H1 (cell line): ENCODE measurements at regions not wholly inside any gene's neighbourhood (a gene's known extent, or its start where the extent isn't known, plus 50 kb on each side); places are given as distances from the start of the nearest gene placed in this dataset.

Experiments used
- CTCF ChIA-PET: fragments of 300-600 bp; sonication (Branson Sonifier 250); formaldehyde crosslinking; loops from one replicate; lab custom pipeline; 2021; ENCODE audit not compliant: partially characterized antibody; lab: Charles Lee
- POLR2A ChIA-PET: fragments of 300-600 bp; sonication (Branson Sonifier 250); formaldehyde crosslinking; loops from one replicate; lab custom pipeline; 2021; ENCODE audit warnings: inconsistent platforms; ENCODE audit not compliant: partially characterized antibody; lab: Charles Lee
- DNase-seq, 2 experiments: peaks; one replicate each; pipeline versions ENCODE4 v3.0.0 to v3.0.0-alpha.2; 2010 to 2022; ENCODE audit warnings: low spot score in 2 of 2, low read depth in 1 of 2, mixed read lengths in 1 of 2
- FAIRE-seq: peaks from 2 replicates; lab custom pipeline; 2011; peaks lifted over from hg19 to GRCh38; lab: Jason Lieb, UNC
- H2AFZ ChIP-seq: 2 replicates; pipeline ENCODE4 v1.8.1; 2012; ENCODE audit warnings: low read length, inconsistent platforms
- H2AK5ac ChIP-seq: 2 replicates; pipeline ENCODE4 v1.6.1; 2013; ENCODE audit warnings: low read depth, low read length
- H2BK120ac ChIP-seq: replicated peaks from 2 replicates; pipeline ENCODE3; 2013; ENCODE audit warnings: low read depth, low read length, inconsistent platforms
- H2BK12ac ChIP-seq: 2 replicates; pipeline ENCODE4 v1.6.1; 2013; ENCODE audit warnings: low read depth, low read length
- H2BK15ac ChIP-seq: 2 replicates; pipeline ENCODE4 v1.6.1; 2013; ENCODE audit warnings: low read length
- H2BK20ac ChIP-seq: 2 replicates; pipeline ENCODE4 v1.6.1; 2013; ENCODE audit warnings: low read length
- H2BK5ac ChIP-seq: 2 replicates; pipeline ENCODE4 v1.6.1; 2013; ENCODE audit warnings: low read depth, low read length
- H3K14ac ChIP-seq: 2 replicates; pipeline ENCODE4 v1.6.1; 2013; ENCODE audit warnings: inconsistent platforms; ENCODE audit not compliant: insufficient read length
- H3K18ac ChIP-seq: 2 replicates; pipeline ENCODE4 v1.6.1; 2013; ENCODE audit warnings: low read length; ENCODE audit errors: extremely low read depth
- H3K23ac ChIP-seq: 2 replicates; pipeline ENCODE4 v1.6.1; 2013; ENCODE audit warnings: inconsistent platforms; ENCODE audit not compliant: insufficient read length
- H3K23me2 ChIP-seq: 2 replicates; pipeline ENCODE4 v1.6.1; 2013; ENCODE audit warnings: low read depth, low read length
- H3K27ac ChIP-seq: 2 replicates; pipeline ENCODE4 v1.6.1; 2011; ENCODE audit warnings: low read depth, low read length, inconsistent platforms
- H3K27me3 ChIP-seq, 4 experiments: replicated peaks in 1 of 4; 1 replicate in 1 of 4; 2 replicates in 3 of 4; pipeline versions ENCODE4 v1.6.1 to v1.8.1; 2011 to 2013; ENCODE audit warnings: low read length in 3 of 4, mild to moderate bottlenecking in 3 of 4, inconsistent platforms in 2 of 4, mixed read lengths in 2 of 4, moderate library complexity in 1 of 4; ENCODE audit not compliant: control insufficient read depth in 3 of 4, insufficient read depth in 3 of 4; ENCODE audit errors: extremely low read depth in 1 of 4
- H3K36me3 ChIP-seq, 4 experiments: 2 replicates each; pipeline versions ENCODE4 v1.6.1 to v1.8.1; 2011 to 2013; ENCODE audit warnings: mild to moderate bottlenecking in 4 of 4, low read length in 3 of 4, moderate library complexity in 2 of 4, control low read depth in 1 of 4, inconsistent platforms in 1 of 4; ENCODE audit not compliant: insufficient read depth in 4 of 4, control insufficient read depth in 2 of 4
- H3K4ac ChIP-seq: replicated peaks from 2 replicates; pipeline ENCODE3; 2013; ENCODE audit warnings: low read length, low read depth, mixed read lengths, inconsistent platforms; ENCODE audit not compliant: insufficient read length
- H3K4me1 ChIP-seq, 4 experiments: replicated peaks in 1 of 4; 1 replicate in 1 of 4; 2 replicates in 3 of 4; pipeline versions ENCODE4 v1.6.1 to v1.8.1; 2011 to 2013; ENCODE audit warnings: low read length in 3 of 4, inconsistent platforms in 2 of 4, mixed read lengths in 1 of 4; ENCODE audit not compliant: insufficient read depth in 4 of 4, control insufficient read depth in 3 of 4
- H3K4me2 ChIP-seq, 2 experiments: 2 replicates each; pipeline versions ENCODE4 v1.6.1 to v1.8.1; 2011 to 2013; ENCODE audit warnings: low read depth in 2 of 2, low read length in 2 of 2, control low read depth in 1 of 2, inconsistent platforms in 1 of 2, mild to moderate bottlenecking in 1 of 2; ENCODE audit not compliant: insufficient read depth in 1 of 2
- H3K4me3 ChIP-seq, 4 experiments: fragments of 200-600, 300-600 bp in 1 of 4; sonication (generic), shearing (Covaris generic), sonication (Bioruptor Twin) in 1 of 4; 2 replicates each; pipeline versions ENCODE4 v1.5.1 to v1.8.1; 2011 to 2016; ENCODE audit warnings: low read length in 4 of 4, low read depth in 3 of 4, control low read depth in 2 of 4, inconsistent platforms in 2 of 4, mild to moderate bottlenecking in 2 of 4, mixed read lengths in 1 of 4, moderate library complexity in 1 of 4; ENCODE audit not compliant: insufficient read depth in 2 of 4; ENCODE audit errors: extremely low read depth in 1 of 4
- H3K56ac ChIP-seq: replicated peaks from 2 replicates; pipeline ENCODE3; 2013; ENCODE audit warnings: low read depth, mild to moderate bottlenecking, mixed read lengths, low read length, inconsistent platforms; ENCODE audit not compliant: insufficient read length
- H3K79me1 ChIP-seq: 2 replicates; pipeline ENCODE4 v1.6.1; 2013; ENCODE audit warnings: low read depth, low read length, control low read depth
- H3K79me2 ChIP-seq, 2 experiments: 2 replicates each; pipeline versions ENCODE4 v1.6.1 to v1.8.1; 2012 to 2013; ENCODE audit warnings: low read length in 2 of 2, mild to moderate bottlenecking in 2 of 2, inconsistent platforms in 1 of 2; ENCODE audit not compliant: insufficient read depth in 2 of 2, control insufficient read depth in 1 of 2
- H3K9ac ChIP-seq, 4 experiments: replicated peaks in 1 of 4; 1 replicate in 1 of 4; 2 replicates in 3 of 4; pipeline versions ENCODE4 v1.6.1 to v1.8.1; 2011 to 2013; ENCODE audit warnings: low read depth in 3 of 4, low read length in 3 of 4, control low read depth in 2 of 4, mild to moderate bottlenecking in 2 of 4, moderate library complexity in 2 of 4, inconsistent platforms in 1 of 4; ENCODE audit errors: extremely low read depth in 1 of 4
- H3K9me3 ChIP-seq, 2 experiments: 2 replicates each; pipeline versions ENCODE4 v1.6.1 to v1.8.1; 2012 to 2013; ENCODE audit warnings: mild to moderate bottlenecking in 2 of 2, moderate library complexity in 2 of 2, control low read depth in 1 of 2, inconsistent platforms in 1 of 2, low read depth in 1 of 2, low read length in 1 of 2, mixed read lengths in 1 of 2; ENCODE audit not compliant: insufficient read depth in 2 of 2
- H4K20me1 ChIP-seq, 2 experiments: replicated peaks in 1 of 2; 2 replicates each; pipeline versions ENCODE3 to v1.8.1; 2011 to 2013; ENCODE audit warnings: inconsistent platforms in 2 of 2, low read length in 2 of 2, mild to moderate bottlenecking in 1 of 2; ENCODE audit not compliant: insufficient read depth in 2 of 2, control insufficient read depth in 1 of 2
- H4K5ac ChIP-seq: 2 replicates; pipeline ENCODE4 v1.6.1; 2013; ENCODE audit warnings: low read length, low read depth, mixed read lengths, inconsistent platforms; ENCODE audit not compliant: insufficient read length
- H4K8ac ChIP-seq: 2 replicates; pipeline ENCODE4 v1.8.0; 2013; ENCODE audit warnings: mild to moderate bottlenecking, moderate library complexity, low read length, inconsistent platforms; ENCODE audit not compliant: insufficient read depth; ENCODE audit errors: extremely low read depth
- H4K91ac ChIP-seq: replicated peaks from 2 replicates; pipeline ENCODE3; 2013; ENCODE audit warnings: low read length, mixed read lengths, inconsistent platforms; ENCODE audit not compliant: insufficient read length
- ASH2L ChIP-seq: fragments of 200-600, 300-600 bp; sonication (generic); IDR thresholded peaks from one replicate; pipeline ENCODE4 v1.7.1; 2017; ENCODE audit warnings: low read length
- CHD1 ChIP-seq: IDR thresholded peaks from 2 replicates; pipeline ENCODE4 v1.6.1; 2012; ENCODE audit warnings: low read depth, low read length, improper control_type of control experiment
- EGR1 ChIP-seq: IDR thresholded peaks from 2 replicates; pipeline ENCODE4 v1.6.1; 2011; ENCODE audit warnings: low read depth, low read length, borderline replicate concordance
- EZH2 ChIP-seq: fragments of 200-600 bp; sonication (generic); IDR thresholded peaks from 2 replicates; pipeline ENCODE4 v1.7.1; 2012; ENCODE audit warnings: low read depth, mild to moderate bottlenecking, moderate library complexity, low read length, inconsistent platforms; ENCODE audit not compliant: severe bottlenecking
- HDAC2 ChIP-seq, 2 experiments: fragments of 300-600 bp in 1 of 2; sonication (generic) in 1 of 2; IDR thresholded peaks; 2 replicates each; pipeline ENCODE4 v1.6.1; 2011 to 2012; ENCODE audit warnings: low read depth in 2 of 2, low read length in 2 of 2, mild to moderate bottlenecking in 2 of 2, moderate library complexity in 2 of 2, borderline replicate concordance in 1 of 2, inconsistent platforms in 1 of 2
- HDAC6 ChIP-seq: IDR thresholded peaks from one replicate; pipeline ENCODE4 v1.7.1; 2012; ENCODE audit warnings: low read depth, mild to moderate bottlenecking, inconsistent platforms, low read length, moderate library complexity
- JUND ChIP-seq: IDR thresholded peaks from 2 replicates; pipeline ENCODE4 v1.6.1; 2011; ENCODE audit warnings: mild to moderate bottlenecking, improper control_type of control experiment, low read length
- NRF1 ChIP-seq: IDR thresholded peaks from 2 replicates; pipeline ENCODE4 v1.6.1; 2011; ENCODE audit warnings: mild to moderate bottlenecking, low read depth, low read length, improper control_type of control experiment
- RBBP5 ChIP-seq: IDR thresholded peaks from 2 replicates; pipeline ENCODE4 v1.7.1; 2012; ENCODE audit warnings: low read depth, mild to moderate bottlenecking, inconsistent platforms, low read length, moderate library complexity, borderline replicate concordance
- RFX5 ChIP-seq: IDR thresholded peaks from 2 replicates; pipeline ENCODE4 v1.6.1; 2011; ENCODE audit warnings: low read depth, low read length, improper control_type of control experiment, borderline replicate concordance
- SIN3A ChIP-seq, 2 experiments: IDR thresholded peaks in 1 of 2; conservative IDR thresholded peaks in 1 of 2; 2 replicates each; pipeline ENCODE4 v1.6.1; 2011 to 2012; ENCODE audit warnings: low read length in 2 of 2, improper control_type of control experiment in 1 of 2, low read depth in 1 of 2, mild to moderate bottlenecking in 1 of 2
- SIX5 ChIP-seq: IDR thresholded peaks from 2 replicates; pipeline ENCODE4 v1.6.1; 2011; ENCODE audit warnings: mild to moderate bottlenecking, low read depth, low read length
- SUZ12 ChIP-seq: fragments of 200-600 bp; sonication (generic); IDR thresholded peaks from 2 replicates; pipeline ENCODE4 v1.6.1; 2012; ENCODE audit warnings: mild to moderate bottlenecking, inconsistent platforms, low read length, moderate library complexity, mixed read lengths
- TAF1 ChIP-seq: IDR thresholded peaks from 2 replicates; pipeline ENCODE4 v1.6.1; 2011; ENCODE audit warnings: mild to moderate bottlenecking, low read depth, low read length
- WGBS, 2 experiments: shearing (Covaris generic) in 1 of 2; methylation state at CpG; one replicate each; pipeline versions ENCODE4 v1.1.6 to v1.1.7; 2013 to 2015; ENCODE audit warnings: low lambda C conversion rate in 2 of 2, mixed read lengths in 2 of 2, inconsistent platforms in 1 of 2, low coverage in 1 of 2, missing lambda C conversion rate in 1 of 2; ENCODE audit not compliant: insufficient replicate concordance in 2 of 2, insufficient coverage in 1 of 2, insufficient read length in 1 of 2; ENCODE audit errors: extremely low coverage in 1 of 2, missing lambda C conversion rate in 1 of 2; 5-methylcytosine and 5-hydroxymethylcytosine counted together
- TF ChIP-seq, protein P1 (sequence below): IDR thresholded peaks from 2 replicates; pipeline ENCODE4 v1.6.1; 2012; ENCODE audit warnings: inconsistent platforms

DNA sequence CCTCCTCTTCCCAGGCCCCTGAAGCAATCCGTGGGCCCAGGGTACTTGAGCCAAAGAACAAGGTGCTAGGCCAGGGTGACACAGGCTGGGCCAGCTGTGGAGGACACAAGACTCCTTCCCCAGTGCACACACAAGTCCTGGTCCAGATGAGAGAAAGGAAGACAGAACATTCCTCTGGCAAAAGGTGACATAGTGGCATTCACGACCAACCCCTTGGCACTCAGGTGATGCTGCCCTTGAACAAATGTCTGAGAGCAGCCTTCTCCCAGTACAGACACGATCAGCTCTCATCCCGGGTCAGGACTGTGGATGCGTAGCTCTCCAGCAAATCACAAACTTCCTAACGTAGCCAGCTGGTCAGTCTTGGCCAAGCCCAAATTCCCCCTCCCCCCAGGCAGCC is 118.5 kb downstream of the OAT start:
- DNase-seq = no peak
- ChIA-PET POLR2A (no interaction called here), CTCF (interaction anchor here (1.5 kb wide), 2 partner anchors 22 to 90 kb away, joined by 3 read pairs; no protein-coding TSS in a partner anchor)
- Histone ChIP-seq H4K5ac (no peak overlapping the region), H3K23ac (no peak overlapping the region), H3K79me1 (no peaks in the 10 kb centered on the region), H3K4me3 (no peak overlapping the region), H3K27me3 (no peaks in the 10 kb centered on the region), H3K36me3 (no peaks in the 10 kb centered on the region), H3K9ac (no peak overlapping the region), H3K56ac (no peak overlapping the region), H3K9me3 (peaks cover 21 to 24% of the 10 kb centered on the region in 2 experiments), H3K4me2 (no peak overlapping the region), H3K4ac (no peak overlapping the region), H2BK5ac (no peak overlapping the region), H2BK20ac (no peak overlapping the region), H4K8ac (no peak overlapping the region), H3K4me1 (no peaks in the 10 kb centered on the region), H2AK5ac (no peak overlapping the region), H2BK15ac (no peak overlapping the region), H2BK120ac (no peak overlapping the region), H2AFZ (no peak overlapping the region), H4K91ac (no peak overlapping the region), H3K23me2 (no peaks in the 10 kb centered on the region), H2BK12ac (no peak overlapping the region), H3K18ac (no peak overlapping the region), H3K14ac (no peak overlapping the region), H3K79me2 (no peaks in the 10 kb centered on the region), H3K27ac (no peak overlapping the region), H4K20me1 (no peaks in the 10 kb centered on the region)
- WGBS, 2 experiments = 86% methylated on average over 6 of the region's 6 CpGs; no CpG with 5 or more reads in 1 of the 2 experiments
- FAIRE-seq = no peak
- TF ChIP-seq SUZ12 (no peak), JUND (no peak), RBBP5 (no peak), SIN3A (conservative IDR thresholded peaks at IDR 0.05 in 1 of 2, IDR thresholded peaks at IDR 0.05 in 1 of 2; ENCODE audit: low read depth in 1 of 2, low read length in 2 of 2) (no peak), ASH2L (no peak), SIX5 (no peak), NRF1 (no peak), TAF1 (no peak), HDAC6 (no peak), CHD1 (no peak), HDAC2 (IDR thresholded peaks at IDR 0.05; ENCODE audit: borderline replicate concordance in 1 of 2, low read depth in 2 of 2, low read length in 2 of 2) (no peak), EGR1 (no peak), RFX5 (no peak), EZH2 (no peak)
- TF ChIP-seq, protein P1, sequence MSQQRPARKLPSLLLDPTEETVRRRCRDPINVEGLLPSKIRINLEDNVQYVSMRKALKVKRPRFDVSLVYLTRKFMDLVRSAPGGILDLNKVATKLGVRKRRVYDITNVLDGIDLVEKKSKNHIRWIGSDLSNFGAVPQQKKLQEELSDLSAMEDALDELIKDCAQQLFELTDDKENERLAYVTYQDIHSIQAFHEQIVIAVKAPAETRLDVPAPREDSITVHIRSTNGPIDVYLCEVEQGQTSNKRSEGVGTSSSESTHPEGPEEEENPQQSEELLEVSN = no peak
